RWPE1 (cell line): ENCODE measurements at regions not wholly inside any gene's neighbourhood (a gene's known extent, or its start where the extent isn't known, plus 50 kb on each side); places are given as distances from the start of the nearest gene placed in this dataset.

ENCODE experiments used
- CTCF ChIA-PET: fragments of 350-600 bp; sonication (Branson Sonifier 250); formaldehyde crosslinking; extraction: SDS; loops from one replicate; lab custom pipeline; 2021; lab: Yijun Ruan, JAX
- POLR2A ChIA-PET: fragments of 400-600 bp; formaldehyde crosslinking; extraction: SDS; loops from one replicate; lab custom pipeline; 2020; ENCODE audit warnings: antibody characterized with exemption; ENCODE audit not compliant: low non-redundant PET; lab: Yijun Ruan, JAX
- DNase-seq: peaks from one replicate; pipeline ENCODE4 v3.0.0; 2012; ENCODE audit warnings: low spot score
- H3K27ac ChIP-seq: fragments of 450-650 bp; 2 replicates; pipeline ENCODE4 v1.5.1; 2017
- CTCF ChIP-seq: fragments of 450-650 bp; conservative IDR thresholded peaks from 2 replicates; pipeline ENCODE4 v1.5.1; 2017; ENCODE audit warnings: low read depth, mild to moderate bottlenecking

- CTCF ChIA-PET = no interaction called here
- POLR2A ChIA-PET = no interaction called here
- no peak for DNase-seq
- no peak overlapping the region for H3K27ac ChIP-seq
- TF ChIP-seq CTCF = no peak
Observed at GRCh38 chr9:17059465-17059864, 75.4 kb upstream of the CNTLN start.

- POLR2A ChIA-PET = no interaction called here
- H3K27ac ChIP-seq = no peak overlapping the region
- no peak for TF ChIP-seq CTCF
- no peak for DNase-seq
- CTCF ChIA-PET = interaction anchor here (0.6 to 0.7 kb wide), 2 partner anchors 1138 to 1208 kb away, joined by 3 read pairs; no protein-coding TSS in a partner anchor
Observed at GRCh38 chr9:17057729-17058128, 77.1 kb upstream of the CNTLN start.

- H3K27ac ChIP-seq = no peak overlapping the region
- TF ChIP-seq CTCF = no peak
- ChIA-PET CTCF (no interaction called here), POLR2A (no interaction called here)
- no peak for DNase-seq
Observed at GRCh38 chr9:17052626-17053025, 82.2 kb upstream of the CNTLN start.

GRCh38 chr9:17045381-17045940 is 89.4 kb upstream of the CNTLN start:
- CTCF ChIA-PET = interaction anchor here (0.6 kb wide), 3 partner anchors 23 to 1198 kb away, joined by 3 to 4 read pairs (median 3); no protein-coding TSS in a partner anchor

GRCh38 chr9:17031546-17031945 is 103.3 kb upstream of the CNTLN start:
- H3K27ac ChIP-seq = no peak overlapping the region
- ChIA-PET CTCF (interaction anchor here (0.6 kb wide), 1 partner anchor 38 kb away, joined by 3 read pairs; no protein-coding TSS in a partner anchor), POLR2A (interaction anchor here (0.6 kb wide), 1 partner anchor 885 kb away, joined by 5 read pairs; no protein-coding TSS in a partner anchor)
- DNase-seq = no peak
- TF ChIP-seq CTCF = no peak

More at GRCh38 chr9:17045381-17045940, 89.4 kb upstream of the CNTLN start:
- POLR2A ChIA-PET = no interaction called here
- no peak overlapping the region for H3K27ac ChIP-seq
- no peak for DNase-seq
- no peak for TF ChIP-seq CTCF

GRCh38 chr9:17025281-17025680 is 109.6 kb upstream of the CNTLN start:
- no peak overlapping the region for H3K27ac ChIP-seq
- CTCF ChIA-PET = no interaction called here
- POLR2A ChIA-PET = no interaction called here
- DNase-seq = no peak
- TF ChIP-seq CTCF = no peak
